Fibroblast of pulmonary artery (primary cell): ENCODE measurements at regions not wholly inside any gene's neighbourhood (a gene's known extent, or its start where the extent isn't known, plus 50 kb on each side); places are given as distances from the start of the nearest gene placed in this dataset.

ENCODE experiments used
- DNase-seq: peaks from one replicate; pipeline ENCODE4 v3.0.0-alpha.2; 2010; ENCODE audit warnings: low read depth
- H3K4me3 ChIP-seq: replicated peaks from 2 replicates; pipeline ENCODE4 v1.5.1; 2011; ENCODE audit warnings: low read depth, mild to moderate bottlenecking, control low read depth, low read length, moderate library complexity
- CTCF ChIP-seq: IDR thresholded peaks from 2 replicates; pipeline ENCODE4 v1.5.1; 2011; ENCODE audit warnings: mild to moderate bottlenecking, control low read depth, low read length, inconsistent platforms; ENCODE audit errors: missing control alignments

- no peak for TF ChIP-seq CTCF
- DNase-seq, result no peak
- H3K4me3 ChIP-seq, result no peak overlapping the region
Measured at GRCh38 chr11:87392665-87393064, 354.9 kb downstream of the TMEM135 start.

- no peak for DNase-seq
- no peak overlapping the region for H3K4me3 ChIP-seq
- TF ChIP-seq CTCF, result no peak
Measured at GRCh38 chr11:87391496-87391895, 353.8 kb downstream of the TMEM135 start.

GRCh38 chr11:87384078-87384729, 346.5 kb downstream of the TMEM135 start:
- H3K4me3 ChIP-seq, result no peak overlapping the region
- DNase-seq, result no peak
- no peak for TF ChIP-seq CTCF

- DNase-seq, result no peak
- TF ChIP-seq CTCF, result no peak
- H3K4me3 ChIP-seq, result no peak overlapping the region
Measured at GRCh38 chr11:87374038-87374807, 336.5 kb downstream of the TMEM135 start.
